ENCODE measurements at regions not wholly inside any gene's neighbourhood (a gene's known extent, or its start where the extent isn't known, plus 50 kb on each side); places are given as distances from the start of the nearest gene placed in this dataset.

DNA sequence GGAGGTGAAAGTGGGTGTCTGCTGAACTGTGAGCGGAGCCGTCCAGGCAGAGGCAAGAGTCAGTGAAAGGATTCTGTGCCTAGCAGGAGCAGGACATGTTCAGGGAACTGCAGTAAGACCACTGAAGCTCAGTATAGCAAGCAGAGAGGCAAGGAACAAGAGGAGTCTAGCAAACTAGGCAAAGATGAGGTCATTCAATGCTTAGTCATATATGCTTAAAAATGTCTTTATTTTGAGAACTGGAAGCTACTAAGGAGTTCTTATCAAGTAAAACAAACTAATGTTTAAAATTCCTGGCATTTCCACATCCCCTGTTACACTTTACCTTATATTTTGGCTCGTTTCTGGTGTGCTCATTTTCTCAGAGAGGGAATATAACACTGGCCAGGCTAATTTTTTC is 913.4 kb downstream of the CBLN2 start:
- DNase-seq (ENCODE audit: low read depth) = no peak
- no peak overlapping the region for H3K4me3 ChIP-seq (ENCODE audit: control insufficient read depth, low read depth, low read length)
- TF ChIP-seq, protein P1, sequence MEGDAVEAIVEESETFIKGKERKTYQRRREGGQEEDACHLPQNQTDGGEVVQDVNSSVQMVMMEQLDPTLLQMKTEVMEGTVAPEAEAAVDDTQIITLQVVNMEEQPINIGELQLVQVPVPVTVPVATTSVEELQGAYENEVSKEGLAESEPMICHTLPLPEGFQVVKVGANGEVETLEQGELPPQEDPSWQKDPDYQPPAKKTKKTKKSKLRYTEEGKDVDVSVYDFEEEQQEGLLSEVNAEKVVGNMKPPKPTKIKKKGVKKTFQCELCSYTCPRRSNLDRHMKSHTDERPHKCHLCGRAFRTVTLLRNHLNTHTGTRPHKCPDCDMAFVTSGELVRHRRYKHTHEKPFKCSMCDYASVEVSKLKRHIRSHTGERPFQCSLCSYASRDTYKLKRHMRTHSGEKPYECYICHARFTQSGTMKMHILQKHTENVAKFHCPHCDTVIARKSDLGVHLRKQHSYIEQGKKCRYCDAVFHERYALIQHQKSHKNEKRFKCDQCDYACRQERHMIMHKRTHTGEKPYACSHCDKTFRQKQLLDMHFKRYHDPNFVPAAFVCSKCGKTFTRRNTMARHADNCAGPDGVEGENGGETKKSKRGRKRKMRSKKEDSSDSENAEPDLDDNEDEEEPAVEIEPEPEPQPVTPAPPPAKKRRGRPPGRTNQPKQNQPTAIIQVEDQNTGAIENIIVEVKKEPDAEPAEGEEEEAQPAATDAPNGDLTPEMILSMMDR (conservative IDR thresholded peaks at IDR 0.05; ENCODE audit: control insufficient read depth, insufficient read depth, low read depth, low read length) = no peak

DNA sequence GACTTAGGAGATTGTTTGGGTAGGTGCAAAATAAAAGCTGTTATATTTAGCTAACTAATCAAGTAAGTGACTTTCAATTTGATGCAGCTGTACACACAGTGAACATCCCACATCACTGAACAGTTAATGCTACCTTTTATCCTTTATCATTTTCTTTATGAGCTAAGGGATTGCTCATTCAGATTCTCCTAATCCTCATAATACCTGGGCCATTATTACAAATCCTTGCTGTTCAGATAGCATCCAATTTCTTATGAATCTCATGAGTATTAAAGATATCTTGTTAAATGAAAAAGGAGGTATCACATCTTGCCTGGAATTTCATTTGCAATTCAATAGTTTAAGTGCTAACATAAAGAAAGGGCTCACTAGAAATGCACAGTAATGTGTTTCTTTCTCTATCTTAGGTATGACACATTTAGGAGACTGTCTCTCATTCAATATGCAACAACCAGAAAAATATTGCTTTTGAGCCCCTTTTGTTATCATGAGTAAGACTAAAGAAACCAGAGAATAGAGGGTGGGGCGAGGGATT is 918.5 kb downstream of the CBLN2 start:
- TF ChIP-seq, protein P1 (conservative IDR thresholded peaks at IDR 0.05; ENCODE audit: control insufficient read depth, insufficient read depth, low read depth, low read length) = no peak
- H3K4me3 ChIP-seq (ENCODE audit: control insufficient read depth, low read depth, low read length) = no peak overlapping the region
- no peak for DNase-seq (ENCODE audit: low read depth)

DNA sequence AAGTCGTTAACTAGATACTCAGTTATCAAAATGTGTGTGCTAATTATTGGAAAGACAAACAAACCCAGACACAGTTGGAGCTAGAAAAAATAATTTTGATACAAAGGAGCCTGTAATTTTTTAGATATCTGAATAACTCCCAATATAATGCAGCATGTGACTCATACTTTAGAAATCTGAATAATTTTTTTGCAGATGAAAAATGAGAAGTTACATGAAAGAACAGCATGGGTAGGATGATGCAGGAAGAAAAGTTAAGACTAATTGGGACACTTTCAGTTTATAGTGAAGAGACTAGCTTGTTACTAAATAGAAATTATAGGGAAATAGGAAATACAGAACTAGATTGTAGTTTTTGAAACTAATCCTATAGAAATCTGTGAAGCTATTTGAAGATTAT is 945.8 kb downstream of the CBLN2 start:
- TF ChIP-seq, protein P1 (conservative IDR thresholded peaks at IDR 0.05; ENCODE audit: control insufficient read depth, insufficient read depth, low read depth, low read length) = no peak
- no peak overlapping the region for H3K4me3 ChIP-seq (ENCODE audit: control insufficient read depth, low read depth, low read length)
- DNase-seq (ENCODE audit: low read depth) = no peak

DNA sequence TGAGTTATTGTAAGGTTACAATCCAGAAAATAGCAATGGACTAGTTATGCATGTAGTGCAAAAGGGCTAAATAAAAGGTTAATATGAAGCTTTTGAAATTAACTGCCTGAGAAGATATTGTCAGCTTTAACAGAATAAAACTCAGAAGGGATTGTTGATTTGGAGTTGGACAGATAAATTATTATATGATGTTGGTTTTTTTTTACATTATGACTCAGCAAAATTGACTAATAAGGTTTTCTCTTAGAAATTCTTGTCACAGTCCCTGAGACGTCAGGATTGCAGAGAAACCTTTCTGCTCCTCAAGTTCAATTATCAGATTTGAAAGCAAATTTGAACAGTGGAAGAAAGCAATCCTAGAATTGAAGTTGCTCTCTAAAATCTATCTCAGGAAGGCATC is 946.9 kb downstream of the CBLN2 start:
- DNase-seq (ENCODE audit: low read depth) = no peak
- TF ChIP-seq, protein P1 (conservative IDR thresholded peaks at IDR 0.05; ENCODE audit: control insufficient read depth, insufficient read depth, low read depth, low read length) = no peak
- no peak overlapping the region for H3K4me3 ChIP-seq (ENCODE audit: control insufficient read depth, low read depth, low read length)

DNA sequence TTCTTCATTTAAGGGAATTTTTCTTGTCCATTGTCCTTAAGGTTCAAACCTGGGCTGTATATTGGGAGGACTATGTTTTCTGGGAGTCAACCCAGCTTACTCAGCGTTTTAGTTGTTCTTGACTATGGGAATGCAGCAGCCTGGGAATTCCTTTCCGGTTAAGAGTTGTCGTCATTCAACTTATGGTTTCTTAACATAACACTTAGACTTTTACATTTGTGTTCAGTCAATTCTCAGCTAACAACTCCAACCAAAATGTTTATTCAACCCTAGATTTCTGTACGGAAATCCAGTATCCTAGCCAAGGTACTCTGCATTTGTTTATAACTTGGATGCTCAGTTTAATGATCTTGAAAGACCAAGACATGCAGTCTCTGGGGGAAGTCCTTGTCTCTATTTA is 960.9 kb downstream of the CBLN2 start:
- no peak for DNase-seq (ENCODE audit: low read depth)

DNA sequence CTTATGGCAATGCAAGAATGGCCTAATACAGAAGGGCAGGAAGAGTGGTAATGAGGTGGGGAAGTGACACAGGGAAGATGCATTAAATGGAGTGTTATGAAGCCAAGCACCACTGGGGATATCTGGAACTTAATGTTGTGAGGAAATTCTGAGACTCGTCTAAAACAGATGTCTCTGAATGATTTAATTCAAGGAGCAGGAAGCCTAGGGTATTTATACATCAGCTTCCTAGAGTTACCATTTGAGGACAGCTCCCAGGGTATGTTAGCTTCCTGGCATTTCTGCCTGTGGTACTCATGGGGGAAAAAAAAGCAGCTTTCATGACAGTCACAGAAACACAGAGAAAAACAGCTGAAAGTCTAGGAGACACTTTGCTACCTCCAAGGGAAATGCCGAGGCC is 989.5 kb downstream of the CBLN2 start:
- TF ChIP-seq, protein P1 (conservative IDR thresholded peaks at IDR 0.05; ENCODE audit: control insufficient read depth, insufficient read depth, low read depth, low read length) = no peak
- H3K4me3 ChIP-seq (ENCODE audit: control insufficient read depth, low read depth, low read length) = no peak overlapping the region
- DNase-seq (ENCODE audit: low read depth) = no peak

More for the DNA sequence above, 960.9 kb downstream of the CBLN2 start:
- H3K4me3 ChIP-seq (ENCODE audit: control insufficient read depth, low read depth, low read length) = no peak overlapping the region
- TF ChIP-seq, protein P1 (conservative IDR thresholded peaks at IDR 0.05; ENCODE audit: control insufficient read depth, insufficient read depth, low read depth, low read length) = no peak

DNA sequence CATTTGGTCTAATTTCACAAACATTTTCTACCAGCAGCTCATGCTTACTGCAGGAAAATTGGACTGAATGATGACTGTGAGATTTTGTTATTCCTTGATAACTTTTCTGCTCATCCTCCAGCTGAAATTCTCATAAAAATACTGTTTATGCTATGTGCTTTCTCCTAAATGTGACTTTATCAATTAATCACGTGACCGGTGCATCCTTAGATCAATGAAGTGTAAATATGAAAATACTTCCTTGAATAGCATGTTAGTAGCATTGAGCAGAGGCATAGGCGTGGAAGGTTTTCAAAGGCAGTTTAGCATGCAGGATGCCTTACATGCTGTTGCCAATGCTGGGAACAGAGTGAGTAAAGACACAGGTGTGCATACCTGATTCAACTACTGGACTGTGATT is 1002.5 kb downstream of the CBLN2 start:
- no peak for DNase-seq (ENCODE audit: low read depth)
- TF ChIP-seq, protein P1 (conservative IDR thresholded peaks at IDR 0.05; ENCODE audit: control insufficient read depth, insufficient read depth, low read depth, low read length) = no peak
- H3K4me3 ChIP-seq (ENCODE audit: control insufficient read depth, low read depth, low read length) = no peak overlapping the region
